HepG2 (cell line): ENCODE measurements at regions not wholly inside any gene's neighbourhood (a gene's known extent, or its start where the extent isn't known, plus 50 kb on each side); places are given as distances from the start of the nearest gene placed in this dataset.

ENCODE experiments used
- ATAC-seq: fragments of 200-7000 bp; cut with Tn5 transposase; 3 replicates; pipeline ENCODE4 v1.9.1; 2020; ENCODE audit warnings: mild to moderate bottlenecking, moderate library complexity
- BruUV-seq: library from RNA; stranded (reverse); fragments of 400-500 nt; replicated peaks from 2 replicates; lab custom pipeline; 2021; lab: Mats Ljungman, UMichigan
- CTCF ChIA-PET: fragments of 300-600 bp; formaldehyde crosslinking; extraction: SDS; loops from one replicate; lab custom pipeline; 2021; ENCODE audit warnings: low total read pairs, inconsistent platforms, low intra/inter-chr PET ratio; lab: Yijun Ruan, JAX
- POLR2A ChIA-PET: fragments of 350-600 bp; sonication (Branson Sonifier 250); formaldehyde crosslinking; loops from one replicate; lab custom pipeline; 2020; ENCODE audit warnings: antibody characterized with exemption, inconsistent platforms; lab: Yijun Ruan, JAX
- DNase-seq: peaks from one replicate; pipeline ENCODE4 v3.0.0-alpha.2; 2015; ENCODE audit warnings: low spot score
- FAIRE-seq: peaks from 3 replicates; lab custom pipeline; 2011; peaks lifted over from hg19 to GRCh38; lab: Jason Lieb, UNC
- H2AFZ ChIP-seq: one replicate; pipeline ENCODE4 v1.6.1; 2011; ENCODE audit warnings: low read length, inconsistent platforms
- H3K27ac ChIP-seq: fragments of 300-600 bp; 3 replicates; pipeline ENCODE4 v1.8.0; 2011; ENCODE audit warnings: mixed run types, mild to moderate bottlenecking, mixed read lengths, low read length, inconsistent platforms; ENCODE audit not compliant: insufficient read depth; ENCODE audit errors: extremely low read length
- H3K27me3 ChIP-seq, 2 experiments: fragments of 200-600 bp in 1 of 2; 2 replicates in 1 of 2; 3 replicates in 1 of 2; pipeline versions ENCODE4 v1.6.0 to v1.8.0; 2011; ENCODE audit warnings: low read length in 2 of 2, mild to moderate bottlenecking in 2 of 2, moderate library complexity in 2 of 2, inconsistent platforms in 1 of 2; ENCODE audit not compliant: insufficient read depth in 2 of 2, control insufficient read depth in 1 of 2
- H3K36me3 ChIP-seq, 2 experiments: fragments of 200-600 bp in 1 of 2; replicated peaks in 1 of 2; 2 replicates in 1 of 2; 3 replicates in 1 of 2; pipeline versions ENCODE4 v1.5.1 to v1.8.0; 2011; ENCODE audit warnings: low read length in 2 of 2, inconsistent platforms in 1 of 2; ENCODE audit not compliant: insufficient read depth in 2 of 2, control insufficient read depth in 1 of 2
- H3K4me1 ChIP-seq: 2 replicates; pipeline ENCODE4 v1.5.1; 2012; ENCODE audit warnings: low read length, inconsistent platforms; ENCODE audit not compliant: insufficient read depth
- H3K4me2 ChIP-seq: 2 replicates; pipeline ENCODE4 v1.6.0; 2011; ENCODE audit warnings: low read depth, low read length, inconsistent platforms
- H3K4me3 ChIP-seq, 3 experiments: fragments of 200-600 bp in 1 of 3; sonication (generic), shearing (Covaris generic) in 1 of 3; replicated peaks in 1 of 3; 2 replicates each; pipeline ENCODE4 v1.5.1; 2011 to 2016; ENCODE audit warnings: low read length in 3 of 3, inconsistent platforms in 2 of 3, low read depth in 2 of 3, mild to moderate bottlenecking in 2 of 3, control low read depth in 1 of 3, mixed read lengths in 1 of 3; ENCODE audit not compliant: insufficient read depth in 1 of 3
- H3K79me2 ChIP-seq: one replicate; pipeline ENCODE4 v1.6.1; 2011; ENCODE audit warnings: low read length, inconsistent platforms; ENCODE audit not compliant: insufficient read depth
- H3K9ac ChIP-seq: 2 replicates; pipeline ENCODE4 v1.6.0; 2011; ENCODE audit warnings: mild to moderate bottlenecking, low read depth, low read length, inconsistent platforms; ENCODE audit not compliant: insufficient read depth
- H3K9me3 ChIP-seq: 2 replicates; pipeline ENCODE4 v1.5.1; 2012; ENCODE audit warnings: mild to moderate bottlenecking, low read length
- H4K20me1 ChIP-seq: 2 replicates; pipeline ENCODE4 v1.6.0; 2011; ENCODE audit warnings: inconsistent platforms, mild to moderate bottlenecking, low read length, moderate library complexity; ENCODE audit not compliant: insufficient read depth
- FOXC1 ChIP-seq: sonication (generic); formaldehyde crosslinking; IDR thresholded peaks from 2 replicates; pipeline ENCODE4 v1.8.0; 2022; ENCODE audit warnings: mild to moderate bottlenecking, missing genetic modification reagents, borderline replicate concordance
- KDM1A ChIP-seq: IDR thresholded peaks from 2 replicates; pipeline ENCODE4 v1.6.1; 2016; ENCODE audit warnings: missing compliant biosample characterization
- MATR3 ChIP-seq: sonication (generic); formaldehyde crosslinking; IDR thresholded peaks from 2 replicates; pipeline ENCODE4 v1.4.0; 2020; ENCODE audit warnings: missing genetic modification reagents
- RBM39 ChIP-seq: fragments of 200-400 bp; formaldehyde crosslinking; IDR thresholded peaks from one replicate; pipeline ENCODE4 v1.6.1; 2018; ENCODE audit warnings: antibody characterized with exemption, mild to moderate bottlenecking, low read depth, low read length; ENCODE audit not compliant: poor library complexity, severe bottlenecking
- SP2 ChIP-seq: sonication (generic); formaldehyde crosslinking; IDR thresholded peaks from 2 replicates; pipeline ENCODE4 v1.5.1; 2020; ENCODE audit warnings: mild to moderate bottlenecking, missing genetic modification reagents
- ZNF260 ChIP-seq: sonication (generic); formaldehyde crosslinking; IDR thresholded peaks from 2 replicates; pipeline ENCODE4 v1.4.0; 2020; ENCODE audit warnings: missing genetic modification reagents, low read depth, mild to moderate bottlenecking, borderline replicate concordance
- ZNF354B ChIP-seq: sonication (generic); formaldehyde crosslinking; IDR thresholded peaks from 2 replicates; pipeline ENCODE4 v1.8.0; 2022; ENCODE audit warnings: mild to moderate bottlenecking, missing genetic modification reagents
- ZNF564 ChIP-seq: sonication (generic); formaldehyde crosslinking; IDR thresholded peaks from 2 replicates; pipeline ENCODE4 v1.8.1; 2023; ENCODE audit warnings: mild to moderate bottlenecking, missing genetic modification reagents
- ZNF570 ChIP-seq: sonication (generic); formaldehyde crosslinking; IDR thresholded peaks from 2 replicates; pipeline ENCODE4 v1.4.0; 2020; ENCODE audit warnings: mild to moderate bottlenecking, missing genetic modification reagents, borderline replicate concordance
- ZNF7 ChIP-seq: IDR thresholded peaks from 2 replicates; pipeline ENCODE4 v1.6.1; 2016; ENCODE audit warnings: missing biosample characterization, missing genetic modification reagents
- WGBS: methylation state at CpG from one replicate; pipeline ENCODE4 v1.1.6; 2017; ENCODE audit warnings: low lambda C conversion rate; 5-methylcytosine and 5-hydroxymethylcytosine counted together
- in situ Hi-C: cut with HindIII; loops from 2 replicates; pipeline ENCODE4 v1.10.0; 2017; ENCODE audit warnings: low pct_unique_long_range_greater_than_20kb; ENCODE audit not compliant: extremely low pct_ligation_motif_present
- intact Hi-C: fragments of 100-400 bp; cut with micrococcal nuclease; formaldehyde crosslinking; loops from one replicate; pipeline ENCODE4 v1.10.0; 2022; ENCODE audit not compliant: unreplicated experiment
- TF ChIP-seq, protein P1 (sequence below): sonication (generic); formaldehyde crosslinking; IDR thresholded peaks from 2 replicates; pipeline ENCODE4 v1.4.0; 2020; ENCODE audit warnings: missing genetic modification reagents
- TF ChIP-seq, protein P2 (sequence below): IDR thresholded peaks from 2 replicates; pipeline ENCODE4 v1.6.1; 2016; ENCODE audit warnings: low read depth, control low read depth
- TF ChIP-seq, protein P3 (sequence below): sonication (generic); formaldehyde crosslinking; conservative IDR thresholded peaks from 2 replicates; pipeline ENCODE4 v1.4.0; 2020; ENCODE audit warnings: missing genetic modification reagents
- TF ChIP-seq, protein P4 (sequence below): sonication (generic); formaldehyde crosslinking; conservative IDR thresholded peaks from 2 replicates; pipeline ENCODE4 v1.8.0; 2022; ENCODE audit warnings: missing genetic modification reagents

DNA sequence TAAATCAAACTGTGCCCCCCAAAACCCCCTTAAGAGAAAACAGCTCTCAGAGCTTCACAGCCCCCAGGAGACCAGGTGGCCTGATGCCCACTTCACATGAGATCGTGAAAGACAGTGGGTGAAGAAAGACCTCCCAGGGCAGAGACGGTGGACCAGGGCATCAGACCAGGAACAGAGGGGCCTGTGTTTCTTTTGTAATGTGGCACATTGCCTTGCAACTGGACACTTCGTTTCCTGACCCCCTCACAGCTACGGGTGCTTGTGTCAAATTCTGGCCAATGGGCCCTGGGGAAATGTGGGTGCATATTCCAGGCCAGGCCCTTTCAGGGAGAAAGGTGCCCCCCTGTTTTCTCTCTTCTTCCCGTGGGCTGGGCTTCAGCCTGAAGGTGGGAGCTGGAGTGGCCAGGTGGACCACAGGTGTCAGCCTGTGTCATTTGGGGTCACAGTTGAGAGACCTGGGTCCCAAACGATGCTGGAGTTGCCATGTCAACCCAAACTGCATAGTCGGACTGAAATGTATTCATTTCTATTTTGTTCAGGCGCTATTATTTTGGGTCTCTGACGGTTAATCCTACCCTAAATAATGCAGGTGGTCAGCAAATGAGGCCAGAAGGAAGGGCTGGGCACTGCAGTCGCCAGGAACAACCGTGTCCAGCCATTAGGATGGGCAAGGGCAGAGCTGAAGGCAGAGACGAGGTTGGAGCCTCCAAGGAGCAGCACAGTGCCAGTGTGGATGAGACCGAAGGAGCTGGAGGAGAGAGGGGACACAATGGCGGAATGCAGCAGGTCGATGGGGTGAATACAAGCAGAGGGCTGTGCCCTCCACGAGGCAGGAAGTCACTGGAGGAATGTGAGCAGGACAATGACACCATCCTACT is 338.2 kb downstream of the EIPR1 start:
- ChIA-PET CTCF (no interaction called here), POLR2A (no interaction called here)
- H3K36me3 ChIP-seq, result no peaks in the 10 kb centered on the region
- 25% methylated on average over 16 of the region's 16 CpGs for WGBS
- TF ChIP-seq, protein P1, sequence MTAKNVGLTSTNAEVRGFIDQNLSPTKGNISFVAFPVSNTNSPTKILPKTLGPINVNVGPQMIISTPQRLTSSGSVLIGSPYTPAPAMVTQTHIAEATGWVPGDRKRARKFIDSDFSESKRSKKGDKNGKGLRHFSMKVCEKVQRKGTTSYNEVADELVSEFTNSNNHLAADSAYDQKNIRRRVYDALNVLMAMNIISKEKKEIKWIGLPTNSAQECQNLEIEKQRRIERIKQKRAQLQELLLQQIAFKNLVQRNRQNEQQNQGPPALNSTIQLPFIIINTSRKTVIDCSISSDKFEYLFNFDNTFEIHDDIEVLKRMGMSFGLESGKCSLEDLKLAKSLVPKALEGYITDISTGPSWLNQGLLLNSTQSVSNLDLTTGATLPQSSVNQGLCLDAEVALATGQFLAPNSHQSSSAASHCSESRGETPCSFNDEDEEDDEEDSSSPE (CRISPR knock-in tag), result no peak
- TF ChIP-seq, protein P2, sequence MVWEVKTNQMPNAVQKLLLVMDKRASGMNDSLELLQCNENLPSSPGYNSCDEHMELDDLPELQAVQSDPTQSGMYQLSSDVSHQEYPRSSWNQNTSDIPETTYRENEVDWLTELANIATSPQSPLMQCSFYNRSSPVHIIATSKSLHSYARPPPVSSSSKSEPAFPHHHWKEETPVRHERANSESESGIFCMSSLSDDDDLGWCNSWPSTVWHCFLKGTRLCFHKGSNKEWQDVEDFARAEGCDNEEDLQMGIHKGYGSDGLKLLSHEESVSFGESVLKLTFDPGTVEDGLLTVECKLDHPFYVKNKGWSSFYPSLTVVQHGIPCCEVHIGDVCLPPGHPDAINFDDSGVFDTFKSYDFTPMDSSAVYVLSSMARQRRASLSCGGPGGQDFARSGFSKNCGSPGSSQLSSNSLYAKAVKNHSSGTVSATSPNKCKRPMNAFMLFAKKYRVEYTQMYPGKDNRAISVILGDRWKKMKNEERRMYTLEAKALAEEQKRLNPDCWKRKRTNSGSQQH, result no peak
- TF ChIP-seq, protein P3, sequence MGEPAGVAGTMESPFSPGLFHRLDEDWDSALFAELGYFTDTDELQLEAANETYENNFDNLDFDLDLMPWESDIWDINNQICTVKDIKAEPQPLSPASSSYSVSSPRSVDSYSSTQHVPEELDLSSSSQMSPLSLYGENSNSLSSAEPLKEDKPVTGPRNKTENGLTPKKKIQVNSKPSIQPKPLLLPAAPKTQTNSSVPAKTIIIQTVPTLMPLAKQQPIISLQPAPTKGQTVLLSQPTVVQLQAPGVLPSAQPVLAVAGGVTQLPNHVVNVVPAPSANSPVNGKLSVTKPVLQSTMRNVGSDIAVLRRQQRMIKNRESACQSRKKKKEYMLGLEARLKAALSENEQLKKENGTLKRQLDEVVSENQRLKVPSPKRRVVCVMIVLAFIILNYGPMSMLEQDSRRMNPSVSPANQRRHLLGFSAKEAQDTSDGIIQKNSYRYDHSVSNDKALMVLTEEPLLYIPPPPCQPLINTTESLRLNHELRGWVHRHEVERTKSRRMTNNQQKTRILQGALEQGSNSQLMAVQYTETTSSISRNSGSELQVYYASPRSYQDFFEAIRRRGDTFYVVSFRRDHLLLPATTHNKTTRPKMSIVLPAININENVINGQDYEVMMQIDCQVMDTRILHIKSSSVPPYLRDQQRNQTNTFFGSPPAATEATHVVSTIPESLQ (CRISPR knock-in tag), result no peak
- TF ChIP-seq ZNF260 (CRISPR knock-in tag), result no peak
- no peak for TF ChIP-seq KDM1A (CRISPR knock-in tag)
- no peak for TF ChIP-seq ZNF354B (CRISPR knock-in tag)
- TF ChIP-seq RBM39, result no peak
- no peak for TF ChIP-seq MATR3 (CRISPR knock-in tag)
- no peak for TF ChIP-seq SP2 (CRISPR knock-in tag)
- TF ChIP-seq ZNF7 (CRISPR knock-in tag), result no peak
- no peak for TF ChIP-seq FOXC1 (CRISPR knock-in tag)
- TF ChIP-seq, protein P4, sequence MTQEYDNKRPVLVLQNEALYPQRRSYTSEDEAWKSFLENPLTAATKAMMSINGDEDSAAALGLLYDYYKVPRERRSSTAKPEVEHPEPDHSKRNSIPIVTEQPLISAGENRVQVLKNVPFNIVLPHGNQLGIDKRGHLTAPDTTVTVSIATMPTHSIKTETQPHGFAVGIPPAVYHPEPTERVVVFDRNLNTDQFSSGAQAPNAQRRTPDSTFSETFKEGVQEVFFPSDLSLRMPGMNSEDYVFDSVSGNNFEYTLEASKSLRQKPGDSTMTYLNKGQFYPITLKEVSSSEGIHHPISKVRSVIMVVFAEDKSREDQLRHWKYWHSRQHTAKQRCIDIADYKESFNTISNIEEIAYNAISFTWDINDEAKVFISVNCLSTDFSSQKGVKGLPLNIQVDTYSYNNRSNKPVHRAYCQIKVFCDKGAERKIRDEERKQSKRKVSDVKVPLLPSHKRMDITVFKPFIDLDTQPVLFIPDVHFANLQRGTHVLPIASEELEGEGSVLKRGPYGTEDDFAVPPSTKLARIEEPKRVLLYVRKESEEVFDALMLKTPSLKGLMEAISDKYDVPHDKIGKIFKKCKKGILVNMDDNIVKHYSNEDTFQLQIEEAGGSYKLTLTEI (CRISPR knock-in tag), result no peak
- TF ChIP-seq ZNF564 (CRISPR knock-in tag), result no peak
- no peak for TF ChIP-seq ZNF570 (CRISPR knock-in tag)
- in situ Hi-C loops (no loop called here), intact Hi-C loops (no loop called here)
- no peak overlapping the region for H2AFZ ChIP-seq
- no peak for ATAC-seq
- BruUV-seq, result no TSS peak
- peaks cover 9% of the 10 kb centered on the region for H3K4me1 ChIP-seq
- H3K4me3 ChIP-seq, result no peak overlapping the region
- no peaks in the 10 kb centered on the region for H4K20me1 ChIP-seq
- H3K9ac ChIP-seq, result no peak overlapping the region
- no peak for DNase-seq
- H3K27ac ChIP-seq, result no peak overlapping the region
- no peaks in the 10 kb centered on the region for H3K79me2 ChIP-seq
- H3K4me2 ChIP-seq, result no peak overlapping the region
- no peaks in the 10 kb centered on the region for H3K9me3 ChIP-seq
- H3K27me3 ChIP-seq, result peaks cover 3 to 66% of the 10 kb centered on the region in 2 experiments; a peak in 4 of 5 replicates
- no peak for FAIRE-seq
